A204.1 (cell line): ENCODE measurements at regions not wholly inside any gene's neighbourhood (a gene's known extent, or its start where the extent isn't known, plus 50 kb on each side); places are given as distances from the start of the nearest gene placed in this dataset.
"Not testable (repeated sequence)": the region's sequence is repeated elsewhere in the genome, so short reads cannot be mapped to it uniquely, and the experiment has no call there.

Source experiments
- FAIRE-seq: peaks from 2 replicates; lab custom pipeline; 2012; peaks lifted over from hg19 to GRCh38; lab: Jason Lieb, UNC

DNA sequence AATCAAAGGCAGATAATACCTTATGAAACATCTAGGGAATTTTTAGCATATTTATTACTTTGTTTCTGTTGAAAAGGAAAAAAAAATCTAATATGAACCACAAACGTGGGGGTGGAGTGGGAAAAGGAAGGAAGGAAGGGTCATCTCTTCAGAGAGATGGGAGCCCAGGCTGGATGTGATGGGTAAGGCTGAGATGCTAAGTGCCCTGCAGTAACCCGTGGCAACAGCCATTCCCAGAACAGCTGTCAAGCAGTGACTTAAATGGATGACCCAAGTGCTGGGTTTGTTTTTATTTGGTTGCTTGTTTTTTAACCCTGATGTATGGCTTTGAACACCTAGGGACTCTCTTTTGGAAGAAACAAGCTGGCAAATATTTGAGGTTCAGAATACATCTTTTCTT is 50.7 kb upstream of the KLF7 start:
- no peak for FAIRE-seq

DNA sequence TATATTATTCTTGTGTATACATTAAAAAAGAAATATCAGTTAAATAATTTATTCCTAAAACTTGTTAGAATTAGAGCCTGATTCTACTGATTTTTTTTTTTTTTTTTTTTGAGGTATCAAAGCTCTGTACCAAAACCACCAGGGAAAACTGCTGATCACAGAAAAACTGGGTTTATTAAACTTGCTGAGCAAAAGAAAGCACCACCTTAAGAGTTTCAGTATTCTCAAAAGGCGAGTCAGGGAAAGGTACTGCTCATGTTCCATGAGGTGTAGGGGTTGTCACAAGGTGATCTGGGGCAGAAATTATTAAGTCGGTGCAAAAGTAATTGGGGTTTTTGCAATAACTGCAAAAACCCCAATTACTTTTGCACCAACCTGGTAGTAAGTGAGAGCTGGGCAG is 51.7 kb upstream of the KLF7 start:
- FAIRE-seq, result no peak

DNA sequence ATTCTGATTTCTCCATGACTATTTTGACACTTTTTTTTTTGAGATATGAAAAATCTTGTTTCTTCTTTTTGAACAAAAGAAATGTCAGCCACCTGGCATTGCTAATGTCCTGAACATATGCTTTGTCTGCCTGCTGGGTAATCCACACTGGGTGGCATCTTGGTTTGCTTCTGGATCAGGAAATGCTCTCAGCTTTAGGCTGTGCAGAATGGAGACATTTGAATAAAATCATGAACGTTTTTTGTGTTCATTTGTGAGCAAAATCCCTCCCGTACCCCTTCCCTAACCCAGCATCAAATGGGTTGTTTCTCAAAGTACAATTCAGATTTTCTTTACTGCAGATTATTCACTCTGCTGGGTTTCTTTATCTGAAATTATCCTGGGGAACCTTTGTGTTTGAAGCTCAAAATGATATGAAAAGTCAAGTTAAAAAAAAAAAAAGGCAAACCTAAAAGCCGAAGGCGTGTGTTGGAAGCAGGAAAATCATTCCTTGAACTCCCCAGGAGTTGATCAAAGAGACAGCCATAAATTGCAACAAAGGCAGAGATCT is 53.4 kb upstream of the KLF7 start:
- FAIRE-seq, result no peak

DNA sequence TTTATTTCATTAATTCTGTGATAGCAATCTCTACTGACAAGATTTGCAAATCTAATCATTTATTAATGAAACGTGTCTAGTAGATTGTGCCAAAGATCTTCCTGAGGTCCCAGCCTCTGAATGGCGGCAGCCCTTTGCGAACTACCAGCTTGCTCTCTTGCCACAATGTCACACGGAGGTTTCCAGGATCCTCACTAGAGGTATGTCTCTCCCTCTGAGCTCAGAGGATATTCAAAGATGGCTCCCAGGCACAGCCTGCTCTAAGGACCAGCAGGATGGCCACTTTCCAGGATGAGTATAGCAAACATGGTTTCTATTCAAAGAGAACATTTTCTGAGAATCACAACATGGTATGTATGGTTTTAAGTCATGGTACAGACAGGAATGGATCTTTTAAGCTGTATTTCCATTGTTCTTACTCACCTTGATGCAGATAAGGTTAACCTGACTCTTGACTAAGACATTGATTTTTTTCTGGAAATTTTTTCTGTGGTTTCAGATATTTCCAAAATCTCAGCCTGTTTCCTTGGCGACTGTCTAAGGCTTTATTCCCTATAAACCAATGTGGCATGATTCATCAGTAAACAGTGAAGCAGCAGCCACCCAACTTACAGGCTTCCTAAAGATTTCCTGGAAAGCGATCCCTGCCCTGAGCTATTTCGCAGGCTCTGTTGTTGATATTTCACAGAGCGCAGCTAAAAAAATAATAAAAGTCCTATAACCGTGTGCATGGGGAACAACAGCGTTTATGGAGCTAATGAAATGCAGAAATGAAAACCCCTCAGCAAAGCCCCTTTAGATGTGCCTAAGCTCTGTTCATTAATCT is 54.1 kb upstream of the KLF7 start:
- no peak for FAIRE-seq

DNA sequence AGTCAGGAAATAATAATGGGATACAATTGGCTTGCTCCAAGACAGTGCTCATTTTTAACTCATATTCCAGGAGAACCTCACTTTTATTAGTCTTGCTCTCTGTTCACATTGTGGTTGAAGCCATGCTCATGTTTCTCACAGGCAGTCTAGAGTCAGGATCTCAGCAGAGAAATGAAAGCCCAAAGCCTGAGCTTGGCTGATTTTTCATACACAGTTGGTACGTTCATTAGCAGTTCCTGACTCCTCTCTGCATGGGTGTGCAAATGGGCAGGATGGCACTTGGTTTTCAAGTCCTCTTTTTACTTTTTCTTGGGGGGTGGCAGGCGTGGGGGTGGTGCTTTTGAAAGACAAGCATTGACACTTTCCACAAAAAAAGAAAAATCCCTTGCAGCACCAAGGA is 56.0 kb upstream of the KLF7 start:
- FAIRE-seq, result no peak

DNA sequence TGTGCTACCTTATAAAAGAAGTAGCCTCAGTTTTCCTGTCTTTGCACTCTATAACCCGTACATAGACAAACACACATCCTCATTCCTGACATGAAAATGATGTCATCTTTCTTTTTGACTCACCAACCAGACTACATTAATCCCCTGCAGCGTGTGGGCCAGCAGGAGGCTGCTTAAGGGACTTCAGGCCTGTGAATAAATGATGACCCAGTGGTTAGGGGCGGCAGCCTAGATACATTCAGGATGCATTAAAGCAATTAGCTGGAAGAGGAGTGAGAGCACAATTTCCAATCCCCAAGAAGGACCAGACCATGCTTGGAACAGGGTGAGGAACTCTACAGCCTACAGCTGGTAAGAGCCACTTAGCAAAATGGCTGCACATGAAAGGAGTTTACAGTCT is 57.3 kb upstream of the KLF7 start:
- FAIRE-seq, result no peak

DNA sequence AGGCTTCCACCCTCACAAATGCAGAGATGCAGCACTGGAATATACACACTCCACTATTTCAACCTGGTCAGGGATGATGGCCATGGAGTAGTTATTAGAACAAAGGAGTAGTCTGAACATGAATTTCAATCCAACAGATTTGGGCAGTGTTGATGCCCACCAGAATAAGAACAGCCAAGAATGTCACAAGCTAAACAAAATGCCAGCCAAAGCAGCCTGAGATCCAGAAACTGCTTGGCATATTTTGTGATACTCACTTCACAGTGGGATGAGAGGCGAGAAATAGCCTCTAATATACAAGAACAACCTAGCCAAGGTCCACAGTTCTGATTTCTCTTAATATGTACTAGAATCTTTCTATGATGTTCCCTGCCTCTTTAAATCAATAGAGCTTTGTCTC is 58.6 kb upstream of the KLF7 start:
- FAIRE-seq, result no peak

DNA sequence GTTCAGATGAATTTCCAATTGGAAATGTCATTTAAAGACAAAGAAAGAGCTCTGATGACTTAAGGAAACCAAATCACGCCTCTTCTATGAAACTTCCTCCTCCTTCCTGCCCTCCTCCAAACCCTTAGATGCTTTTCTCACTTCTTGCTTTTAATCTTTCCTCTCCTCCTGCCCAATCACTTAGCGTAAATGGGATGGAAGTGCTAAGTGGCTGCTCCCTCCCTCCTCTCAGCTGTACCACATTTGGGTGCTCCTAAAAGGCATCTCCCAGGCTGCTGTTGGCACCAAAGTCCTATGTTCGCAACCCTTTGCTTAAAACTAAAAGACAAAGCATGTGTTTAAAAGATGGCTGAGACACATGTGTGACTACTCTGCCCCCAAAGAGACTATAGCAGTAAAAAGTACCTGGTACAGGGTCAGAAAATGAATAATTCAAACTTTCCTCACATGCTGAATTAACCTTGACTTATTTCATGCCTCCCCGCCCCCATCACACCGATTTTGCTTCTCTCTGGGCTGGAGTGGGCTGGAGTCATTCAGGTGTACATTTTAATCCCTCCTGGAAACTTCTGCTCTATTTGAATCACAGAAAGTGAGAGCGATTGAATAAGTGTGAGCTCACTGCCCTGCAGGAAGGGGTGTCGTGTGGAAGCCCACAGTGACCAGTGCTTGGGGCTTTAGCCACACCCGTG is 59.2 kb upstream of the KLF7 start:
- no peak for FAIRE-seq

DNA sequence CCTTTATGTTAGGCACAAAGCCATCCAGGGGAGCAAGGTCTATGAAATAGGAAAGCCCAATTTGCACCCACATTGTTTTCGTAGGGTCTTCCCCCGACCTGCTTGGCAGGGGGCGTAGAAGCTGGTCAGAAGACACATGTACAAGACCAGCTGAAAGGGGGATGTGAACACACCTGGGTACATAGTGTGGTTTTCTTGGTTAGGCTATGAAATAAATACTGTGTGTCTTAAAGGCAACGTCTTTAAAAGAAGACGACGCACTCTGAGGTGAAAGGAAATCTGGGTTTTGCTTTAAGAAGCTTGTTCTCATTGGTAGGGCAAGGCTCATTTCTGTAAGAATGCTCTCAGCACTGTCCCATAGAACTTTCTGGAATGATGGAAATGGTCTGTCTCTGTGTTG is 60.0 kb upstream of the KLF7 start:
- FAIRE-seq, result no peak

DNA sequence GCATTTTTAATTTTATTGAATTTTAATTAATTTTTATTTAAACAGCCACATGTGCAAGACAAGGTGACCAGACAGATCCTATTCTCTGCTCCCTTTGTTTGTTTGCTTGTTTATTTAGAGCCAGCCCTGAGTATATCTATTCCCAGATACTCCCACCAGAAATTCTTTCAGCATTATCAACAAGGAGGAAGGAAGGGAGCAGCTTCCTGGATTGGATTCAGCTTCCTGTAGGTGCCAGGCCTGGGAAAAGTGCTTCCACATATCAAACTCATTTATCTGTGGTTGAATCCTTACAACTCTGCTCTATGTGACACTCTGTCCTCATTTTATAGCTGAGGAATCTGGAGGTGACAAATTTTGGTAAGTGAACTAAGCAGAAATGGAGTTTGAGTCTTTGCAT is 60.5 kb upstream of the KLF7 start:
- FAIRE-seq, result no peak

DNA sequence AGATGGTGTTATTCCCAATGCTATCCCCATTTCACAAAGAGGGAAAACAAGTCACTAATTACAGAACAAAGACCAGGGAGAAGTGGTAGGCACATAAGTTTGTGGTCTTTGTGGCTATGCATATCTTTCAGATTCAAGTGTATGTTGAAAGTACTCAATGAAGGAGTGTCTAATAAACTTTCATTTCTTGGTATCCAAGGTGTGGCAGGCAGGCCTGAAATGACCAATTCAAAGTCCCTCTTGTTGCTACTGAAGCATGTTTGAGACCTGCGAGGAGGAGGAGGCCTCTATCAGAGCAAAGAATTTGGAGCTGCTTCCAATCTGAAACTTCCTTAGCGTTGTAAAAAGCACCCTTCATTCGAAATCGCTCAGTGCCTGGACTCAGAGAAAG is 60.9 kb upstream of the KLF7 start:
- no peak for FAIRE-seq

DNA sequence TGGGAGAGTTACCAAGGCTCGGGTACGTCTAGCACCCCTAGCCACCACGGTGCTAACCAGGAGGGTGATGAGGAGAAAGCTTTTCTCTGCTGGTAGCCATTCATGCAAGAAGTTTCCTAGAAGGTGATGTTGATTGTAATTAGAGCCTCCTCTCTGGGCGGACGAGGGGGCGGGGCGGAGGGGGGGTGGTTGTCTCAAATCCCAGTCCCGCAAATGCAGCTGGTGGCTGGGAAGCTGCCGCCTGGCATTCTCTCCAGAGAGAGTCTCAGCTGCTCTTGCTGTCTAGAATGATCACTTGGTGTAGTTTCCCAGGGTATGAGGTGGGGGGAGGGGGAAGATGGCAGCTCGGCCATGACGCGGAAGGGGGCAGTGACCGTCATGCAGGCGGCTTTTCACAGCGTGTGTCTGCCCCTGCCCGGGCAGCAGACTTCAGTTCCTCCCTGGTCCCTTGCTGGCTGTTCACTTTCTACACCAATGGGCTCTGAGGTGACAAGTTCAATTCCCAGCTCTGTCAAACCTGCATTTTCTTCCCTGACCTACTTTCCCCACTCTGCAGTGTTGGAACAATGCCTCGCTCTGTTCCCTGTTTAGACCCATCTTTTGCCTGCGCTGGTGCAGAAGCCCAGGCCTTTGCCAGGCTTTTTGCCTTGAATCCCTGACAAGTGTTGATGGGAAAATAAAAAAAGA is 61.5 kb upstream of the KLF7 start:
- FAIRE-seq, result no peak

DNA sequence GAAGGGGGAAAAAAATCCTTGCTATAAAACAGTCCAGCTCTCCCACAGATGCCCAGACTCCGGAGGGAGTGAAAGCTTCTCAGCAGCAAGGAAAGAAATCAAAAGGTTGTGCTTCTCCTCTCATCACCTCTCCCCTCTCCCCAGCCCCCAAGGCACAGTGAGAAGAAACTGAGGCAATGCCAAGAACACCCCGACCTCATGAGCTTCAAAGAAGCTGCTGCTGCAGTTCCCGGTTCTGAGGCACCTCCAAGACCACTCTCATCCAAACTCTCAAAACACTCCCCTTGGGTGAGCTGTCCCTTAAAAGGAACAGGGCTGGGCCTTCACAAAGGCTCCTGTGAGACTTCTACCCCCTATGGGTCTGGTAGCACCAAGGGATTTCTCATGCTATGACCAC is 62.0 kb upstream of the KLF7 start:
- no peak for FAIRE-seq

DNA sequence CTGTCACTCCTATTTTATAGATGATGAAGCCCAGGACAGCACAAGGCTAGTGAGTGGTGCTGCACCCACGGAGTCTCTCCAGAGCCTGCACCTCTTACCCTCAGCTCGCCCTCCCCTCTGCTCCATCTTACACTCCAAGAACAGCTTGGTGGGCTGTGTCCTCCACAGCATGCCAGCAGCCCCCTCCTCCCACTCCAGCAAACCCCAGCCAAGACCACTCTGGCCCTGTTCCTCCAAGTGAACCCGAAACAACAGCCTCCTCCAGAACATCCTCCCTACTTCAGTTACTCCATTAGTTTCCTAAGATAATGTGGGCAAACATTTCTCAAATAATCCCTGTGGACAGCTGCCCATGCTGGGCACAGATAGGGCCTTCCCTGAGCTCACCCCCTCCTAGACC is 62.7 kb upstream of the KLF7 start:
- FAIRE-seq, result no peak

DNA sequence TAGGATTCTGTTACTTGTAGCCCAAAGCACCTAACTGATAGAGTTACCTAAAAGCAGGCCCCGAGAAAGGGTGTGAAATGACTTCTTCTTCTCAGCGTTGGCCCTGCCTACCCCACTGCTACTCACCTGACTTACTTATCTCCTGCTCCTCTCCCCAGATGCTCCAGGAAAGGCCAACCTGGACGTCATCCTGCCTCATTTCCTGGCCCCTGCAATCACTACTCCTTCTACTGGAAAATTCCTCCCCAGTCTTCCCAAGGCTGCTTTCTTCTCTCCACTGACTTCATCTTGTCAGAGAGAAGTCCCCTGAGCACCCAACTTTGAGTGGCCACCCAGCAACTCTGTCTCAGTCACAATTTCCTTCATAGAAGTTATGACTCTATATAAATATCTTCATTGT is 63.4 kb upstream of the KLF7 start:
- FAIRE-seq, result no peak

DNA sequence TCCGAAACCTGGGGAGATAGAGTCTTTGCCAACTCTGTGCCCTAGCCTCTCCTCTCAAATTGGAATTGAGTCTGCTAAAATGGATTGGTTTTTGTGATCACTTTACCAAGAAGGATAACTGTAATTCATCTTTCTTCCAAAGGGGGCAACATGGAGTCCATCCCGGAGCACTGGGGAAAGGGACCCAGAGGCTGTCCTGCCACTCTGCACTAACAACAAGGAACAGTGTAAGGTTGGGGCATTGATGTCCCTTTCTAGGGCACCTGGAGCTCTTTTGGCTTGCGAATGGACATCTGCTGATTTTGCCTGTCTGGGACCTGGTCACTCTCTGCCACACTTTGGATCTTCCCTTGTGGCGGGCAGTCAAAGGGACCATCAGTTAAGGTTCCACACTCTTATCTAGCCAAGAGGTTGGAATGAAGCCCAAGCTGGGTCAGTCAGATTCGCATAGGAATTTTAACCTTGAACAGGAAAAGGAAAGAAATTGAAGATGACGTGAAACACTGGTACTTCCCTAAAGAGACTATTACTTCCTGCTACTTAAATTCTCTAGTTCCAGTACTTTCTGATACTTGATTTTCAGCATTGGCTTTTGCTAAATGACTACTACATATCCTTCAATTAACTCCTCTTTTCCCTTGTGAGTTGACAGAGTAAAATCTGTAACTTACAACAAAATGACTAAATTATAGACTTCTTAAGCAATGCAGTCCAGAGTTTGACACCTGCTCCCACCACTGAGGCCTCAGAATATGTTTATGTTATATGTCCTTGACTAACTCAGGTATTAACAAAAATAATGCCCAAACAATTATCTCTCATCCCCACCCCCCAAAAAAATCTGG is 64.7 kb upstream of the KLF7 start:
- no peak for FAIRE-seq

DNA sequence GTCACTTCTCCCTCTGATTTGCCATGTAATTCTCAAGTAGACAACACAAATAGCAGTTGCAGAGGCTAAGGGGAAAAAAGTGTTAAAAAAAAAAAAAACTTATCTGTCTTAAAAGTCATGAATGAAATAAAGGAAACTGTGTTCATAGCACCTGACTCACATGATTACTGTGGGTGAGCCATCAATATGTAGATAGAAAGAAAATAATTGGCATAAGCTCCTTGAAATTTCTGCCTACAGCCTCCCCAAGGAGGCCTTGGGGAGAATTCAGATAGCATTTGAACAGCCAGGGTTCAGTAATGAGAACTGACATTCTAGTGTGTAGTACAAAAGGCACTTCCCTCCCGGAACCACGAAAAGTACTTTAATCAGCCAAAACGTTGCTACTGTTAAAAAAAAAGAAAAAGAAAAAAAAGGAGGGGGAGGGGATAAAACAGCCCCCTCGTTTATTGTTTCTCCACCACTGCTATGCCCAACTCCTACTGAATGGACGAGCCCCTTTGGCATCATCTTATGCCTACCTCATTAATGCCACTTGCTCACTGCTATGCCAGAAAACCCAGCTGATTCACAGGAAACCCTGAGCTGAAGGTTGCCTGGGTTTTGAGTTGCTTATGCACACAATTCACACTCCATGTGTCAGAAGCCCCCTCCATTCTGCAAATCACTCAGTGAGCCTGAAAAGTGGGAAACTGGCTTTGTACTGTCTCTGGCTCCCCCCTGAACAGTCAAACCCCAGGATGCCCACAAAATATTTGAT is 65.5 kb upstream of the KLF7 start:
- FAIRE-seq, result no peak

DNA sequence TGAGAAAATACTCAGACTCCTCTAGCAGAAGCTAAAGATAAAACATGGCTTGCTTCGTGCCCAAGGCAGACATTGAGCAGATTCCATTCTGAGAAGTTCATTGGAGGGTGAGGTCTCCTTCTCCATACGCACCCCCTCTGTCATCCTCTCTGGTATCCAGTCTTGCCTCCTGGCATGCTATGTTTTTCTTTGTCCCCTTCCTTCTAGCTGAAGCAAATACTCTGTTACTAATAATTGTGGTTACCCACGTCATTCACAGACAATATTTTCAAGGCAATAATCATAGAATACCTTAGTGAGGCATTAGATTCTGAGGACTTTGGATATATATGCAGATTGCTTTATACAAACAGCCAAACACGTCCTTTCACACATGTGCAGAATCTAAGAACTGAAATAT is 66.2 kb upstream of the KLF7 start:
- no peak for FAIRE-seq

DNA sequence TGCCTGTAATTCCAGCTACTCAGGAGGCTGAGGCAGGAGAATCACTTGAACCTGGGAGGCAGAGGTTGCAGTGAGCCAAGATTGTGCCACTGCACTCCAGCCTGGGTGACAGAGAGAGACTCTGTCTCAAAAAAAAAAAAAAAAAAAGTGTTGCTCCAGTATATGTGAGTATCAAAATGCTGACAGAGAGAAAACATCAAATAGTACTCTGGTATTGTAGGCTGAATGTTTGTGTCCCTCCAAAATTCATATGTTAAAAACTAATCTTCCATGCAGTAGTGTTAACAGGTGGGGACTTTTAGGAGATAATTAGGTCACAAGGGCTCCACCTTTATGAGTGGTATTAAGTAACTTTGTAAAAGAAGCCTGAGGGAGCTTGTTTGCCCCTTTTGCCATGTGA is 67.4 kb upstream of the KLF7 start:
- not testable (repeated sequence) for FAIRE-seq

DNA sequence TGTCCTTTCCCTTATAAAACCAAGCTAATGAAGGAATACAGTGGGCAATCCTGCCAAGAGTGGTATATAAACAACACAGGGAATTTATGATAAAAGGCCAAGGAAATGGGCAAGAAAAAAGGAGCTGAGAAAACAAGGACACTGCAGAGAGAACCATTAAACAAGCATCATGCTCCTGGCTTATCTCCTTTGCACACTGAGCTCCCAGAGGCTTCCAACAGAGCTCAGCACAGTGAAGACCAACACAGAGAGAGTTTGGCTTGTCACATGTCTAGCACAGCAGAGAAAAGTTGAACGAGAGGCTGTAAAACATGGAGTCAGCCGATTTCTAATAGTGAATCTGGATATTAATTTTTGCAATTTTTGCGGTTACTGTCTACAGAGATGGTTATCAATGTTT is 68.0 kb upstream of the KLF7 start:
- FAIRE-seq, result no peak

DNA sequence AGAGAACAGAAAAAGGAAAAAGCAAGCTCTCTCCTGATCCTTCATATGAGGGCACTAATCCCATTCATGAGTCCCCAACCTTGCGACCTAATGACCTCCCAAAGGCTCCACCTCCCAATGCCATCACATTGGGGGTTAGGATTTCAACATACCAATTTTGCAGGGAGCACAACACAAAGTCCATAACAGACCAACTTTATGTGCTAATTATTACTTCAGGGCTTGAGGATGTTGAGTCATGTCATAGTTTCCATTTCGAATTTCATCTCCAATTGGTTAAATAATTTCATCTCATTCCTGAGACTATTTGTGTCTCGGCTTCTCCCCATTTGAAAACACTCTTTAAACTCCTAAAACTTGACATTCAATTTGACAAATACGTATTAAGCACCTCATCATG is 69.9 kb upstream of the KLF7 start:
- FAIRE-seq, result no peak
